Cardiac muscle cell (in vitro differentiated cells and primary cell): ENCODE measurements at regions not wholly inside any gene's neighbourhood (a gene's known extent, or its start where the extent isn't known, plus 50 kb on each side); places are given as distances from the start of the nearest gene placed in this dataset.

Source experiments
- DNase-seq, 2 donors: peaks; one replicate each; pipeline versions ENCODE4 v3.0.0 to v3.0.0-alpha.2; 2010 to 2017; ENCODE audit warnings: low read depth in 1 of 2, low spot score in 1 of 2
- H3K27ac ChIP-seq: fragments of 200-600 bp; sonication (generic); 2 replicates; pipeline ENCODE4 v1.5.1; 2016
- H3K27me3 ChIP-seq: fragments of 200-600 bp; sonication (generic); 2 replicates; pipeline ENCODE4 v1.6.0; 2016; ENCODE audit warnings: control low read depth
- H3K36me3 ChIP-seq: fragments of 200-600 bp; sonication (generic); 2 replicates; pipeline ENCODE4 v1.5.1; 2016; ENCODE audit warnings: control low read depth
- H3K4me1 ChIP-seq: fragments of 200-600 bp; sonication (generic); 2 replicates; pipeline ENCODE4 v1.8.1; 2017; ENCODE audit warnings: low read depth, mild to moderate bottlenecking, mixed run types
- H3K4me3 ChIP-seq: fragments of 200-600 bp; sonication (generic); 2 replicates; pipeline ENCODE4 v1.5.1; 2016; ENCODE audit warnings: mild to moderate bottlenecking
- H3K9me3 ChIP-seq: fragments of 200-600 bp; sonication (generic); 2 replicates; pipeline ENCODE4 v1.5.1; 2017; ENCODE audit warnings: low read depth, mild to moderate bottlenecking, control low read depth
- CTCF ChIP-seq: IDR thresholded peaks from 2 replicates; pipeline ENCODE4 v1.5.1; 2012; ENCODE audit warnings: low read depth, mild to moderate bottlenecking, low read length

GRCh38 chr3:63092515-63092914 is 185.6 kb upstream of the SYNPR start:
- Histone ChIP-seq H3K27me3 (no peaks in the 10 kb centered on the region), H3K36me3 (no peaks in the 10 kb centered on the region), H3K9me3 (no peaks in the 10 kb centered on the region), H3K27ac (no peak overlapping the region), H3K4me3 (no peak overlapping the region), H3K4me1 (peaks cover 5% of the 10 kb centered on the region)
- no peak for DNase-seq
- TF ChIP-seq CTCF: no peak

GRCh38 chr3:63094642-63095408 is 183.3 kb upstream of the SYNPR start:
- no peak for DNase-seq
- H3K4me3 ChIP-seq: no peak overlapping the region
- no peaks in the 10 kb centered on the region for H3K27me3 ChIP-seq
- H3K36me3 ChIP-seq: no peaks in the 10 kb centered on the region
- TF ChIP-seq CTCF: no peak
- peaks cover 5% of the 10 kb centered on the region for H3K4me1 ChIP-seq
- no peak overlapping the region for H3K27ac ChIP-seq
- H3K9me3 ChIP-seq: no peaks in the 10 kb centered on the region

- no peak for TF ChIP-seq CTCF
- Histone ChIP-seq H3K4me3 (no peak overlapping the region), H3K36me3 (no peaks in the 10 kb centered on the region), H3K27ac (no peak overlapping the region), H3K4me1 (no peaks in the 10 kb centered on the region), H3K9me3 (no peaks in the 10 kb centered on the region), H3K27me3 (no peaks in the 10 kb centered on the region)
- no peak for DNase-seq
Observed at GRCh38 chr3:63096248-63097058, 181.7 kb upstream of the SYNPR start.

- no peak for DNase-seq
- TF ChIP-seq CTCF: no peak
- Histone ChIP-seq H3K9me3 (no peaks in the 10 kb centered on the region), H3K27ac (no peak overlapping the region), H3K4me3 (no peak overlapping the region), H3K27me3 (no peaks in the 10 kb centered on the region), H3K36me3 (no peaks in the 10 kb centered on the region), H3K4me1 (no peaks in the 10 kb centered on the region)
Observed at GRCh38 chr3:63097396-63097795, 180.7 kb upstream of the SYNPR start.

- Histone ChIP-seq H3K27me3 (no peaks in the 10 kb centered on the region), H3K4me3 (no peak overlapping the region), H3K4me1 (no peaks in the 10 kb centered on the region), H3K9me3 (no peaks in the 10 kb centered on the region), H3K36me3 (no peaks in the 10 kb centered on the region), H3K27ac (no peak overlapping the region)
- no peak for TF ChIP-seq CTCF
- no peak for DNase-seq
Observed at GRCh38 chr3:63116922-63117321, 161.2 kb upstream of the SYNPR start.
